AG09319 (cell line): ENCODE measurements at regions not wholly inside any gene's neighbourhood (a gene's known extent, or its start where the extent isn't known, plus 50 kb on each side); places are given as distances from the start of the nearest gene placed in this dataset.

ENCODE experiments used
- DNase-seq: peaks from one replicate; pipeline ENCODE4 v3.0.0-alpha.2; 2010; ENCODE audit warnings: low read depth; ENCODE audit errors: extremely low read depth
- CTCF ChIP-seq: IDR thresholded peaks from 2 replicates; pipeline ENCODE4 v1.5.1; 2011; ENCODE audit warnings: low read depth, mild to moderate bottlenecking, inconsistent platforms, low read length, moderate library complexity

DNA sequence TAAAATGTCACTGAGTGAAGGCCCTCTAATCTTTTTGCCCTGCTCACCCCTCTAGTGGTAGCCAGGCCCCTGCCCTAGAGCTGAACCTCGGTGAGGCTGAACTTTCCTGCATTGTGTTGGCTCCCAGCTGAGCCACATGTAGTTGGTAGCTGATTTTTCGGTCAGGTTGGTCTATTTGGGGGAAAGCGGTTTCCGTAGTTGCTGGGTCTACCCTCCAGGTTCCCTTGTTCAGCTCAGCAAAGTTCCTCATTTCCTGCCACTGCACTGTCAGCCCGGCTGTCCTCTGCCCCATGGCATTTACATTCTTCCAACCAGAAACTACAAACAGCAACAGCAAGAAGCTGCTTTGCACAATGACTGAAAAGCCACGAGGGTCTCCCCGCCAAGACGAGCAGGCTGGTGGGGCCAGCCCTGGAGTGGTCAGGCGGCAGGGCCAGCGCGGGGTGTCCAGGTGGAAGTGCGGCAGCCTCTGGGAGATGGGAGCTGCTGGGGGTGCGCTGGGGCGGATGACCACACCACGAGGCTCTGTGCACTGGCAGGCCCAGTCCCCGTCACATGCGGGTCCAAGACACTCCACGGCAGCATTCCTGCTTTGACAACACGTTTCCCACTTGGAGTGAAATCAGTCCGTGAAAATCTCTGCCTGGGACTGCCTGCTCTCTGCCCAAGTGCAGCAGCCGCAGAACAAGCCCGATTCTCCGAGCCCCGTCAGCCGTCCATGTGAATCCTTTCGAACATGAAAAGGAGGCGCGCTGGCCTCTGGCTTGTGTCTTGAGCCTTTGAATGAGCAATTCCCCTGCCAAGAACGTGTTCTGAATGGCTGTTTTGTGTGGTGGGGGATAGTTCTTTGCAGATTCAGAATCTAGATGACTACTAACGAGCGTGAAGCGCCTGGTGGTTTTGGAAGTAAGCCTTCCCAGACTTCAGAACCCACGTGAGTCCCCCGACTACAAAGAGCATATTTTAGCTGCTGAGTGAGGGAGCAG lies 159.4 kb downstream of the ASB1 start:
- no peak for TF ChIP-seq CTCF
- DNase-seq: no peak

DNA sequence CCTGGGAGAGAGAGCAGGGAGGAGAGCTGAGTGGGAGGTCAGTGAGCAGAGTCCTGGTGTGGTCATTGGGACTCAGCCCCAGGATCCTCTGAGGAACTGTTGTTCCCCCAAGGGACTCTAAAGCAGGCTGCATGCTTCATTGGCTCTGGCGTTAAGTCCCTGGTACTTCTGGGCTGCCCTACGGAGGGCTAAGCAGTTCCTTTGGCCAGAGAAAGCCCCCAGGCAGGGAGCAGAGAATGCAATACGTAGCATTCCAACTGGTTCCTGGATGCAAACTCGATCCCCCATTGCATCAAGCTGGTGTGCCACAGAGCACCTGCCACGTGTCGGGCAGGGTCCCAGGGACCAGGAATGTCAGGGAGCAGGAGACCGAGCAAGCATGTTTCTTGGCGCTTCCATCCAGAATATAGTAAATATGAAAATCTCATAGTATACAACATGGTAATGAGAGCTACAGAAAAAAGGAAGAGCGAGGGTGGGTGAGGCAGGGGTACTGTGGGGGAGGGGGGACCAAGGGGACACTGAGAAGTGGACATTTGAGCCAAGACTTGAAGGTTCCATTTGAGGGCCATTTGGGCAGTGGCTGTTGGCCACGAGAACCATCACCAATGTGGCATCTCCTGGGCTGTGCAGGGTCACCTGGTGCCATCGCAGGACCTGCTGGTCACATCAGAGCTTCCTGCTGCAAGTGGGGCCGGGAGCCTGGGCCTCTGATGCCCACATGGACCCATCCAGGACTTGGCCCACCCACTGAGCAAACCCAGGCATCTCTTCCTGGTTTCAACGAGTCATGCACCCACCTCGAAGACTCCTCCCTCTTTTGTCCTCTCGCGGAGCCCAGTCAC lies 160.4 kb downstream of the ASB1 start:
- no peak for DNase-seq
- TF ChIP-seq CTCF: no peak

DNA sequence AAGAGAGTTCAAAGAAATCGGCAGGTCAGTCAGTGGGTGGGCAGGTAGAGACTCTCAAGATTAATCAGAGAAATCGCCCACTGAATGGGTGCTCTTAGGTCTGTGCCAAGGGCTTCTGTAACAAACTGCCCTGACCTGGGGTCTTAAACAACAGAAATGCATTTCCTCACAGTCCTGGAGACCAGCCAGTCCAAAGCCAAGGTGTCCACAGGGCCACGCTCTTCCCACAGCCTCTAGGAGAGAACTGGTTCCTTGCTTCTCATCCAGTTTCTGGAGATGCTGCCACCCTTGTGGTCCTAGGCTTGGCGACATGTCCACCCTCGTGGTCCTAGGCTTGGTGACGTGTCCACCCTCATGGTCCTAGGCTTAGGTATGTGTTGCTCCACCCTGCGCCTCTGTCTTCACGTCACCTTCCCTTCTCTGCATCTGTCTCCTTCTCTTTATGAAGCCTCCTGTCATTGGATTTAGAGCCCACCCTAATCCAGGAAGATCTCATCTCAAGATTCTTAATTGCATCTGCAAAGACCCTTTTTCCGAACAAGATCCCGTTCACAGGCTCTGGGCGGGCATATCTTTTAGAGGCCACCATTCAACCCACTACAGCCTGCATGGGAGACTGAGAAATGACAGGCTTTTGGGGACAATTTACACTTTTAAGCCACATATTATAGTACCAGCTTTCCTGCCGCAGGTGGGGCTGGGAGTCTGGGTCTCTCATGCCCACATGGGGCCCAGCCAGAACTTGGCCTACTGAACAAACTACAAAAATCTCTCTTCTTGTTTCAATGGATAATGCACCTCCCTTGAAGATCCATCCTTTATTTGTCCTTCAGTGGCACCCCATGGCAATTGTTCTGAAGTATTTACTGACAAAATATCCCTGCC lies 161.3 kb downstream of the ASB1 start:
- no peak for TF ChIP-seq CTCF
- DNase-seq: no peak

DNA sequence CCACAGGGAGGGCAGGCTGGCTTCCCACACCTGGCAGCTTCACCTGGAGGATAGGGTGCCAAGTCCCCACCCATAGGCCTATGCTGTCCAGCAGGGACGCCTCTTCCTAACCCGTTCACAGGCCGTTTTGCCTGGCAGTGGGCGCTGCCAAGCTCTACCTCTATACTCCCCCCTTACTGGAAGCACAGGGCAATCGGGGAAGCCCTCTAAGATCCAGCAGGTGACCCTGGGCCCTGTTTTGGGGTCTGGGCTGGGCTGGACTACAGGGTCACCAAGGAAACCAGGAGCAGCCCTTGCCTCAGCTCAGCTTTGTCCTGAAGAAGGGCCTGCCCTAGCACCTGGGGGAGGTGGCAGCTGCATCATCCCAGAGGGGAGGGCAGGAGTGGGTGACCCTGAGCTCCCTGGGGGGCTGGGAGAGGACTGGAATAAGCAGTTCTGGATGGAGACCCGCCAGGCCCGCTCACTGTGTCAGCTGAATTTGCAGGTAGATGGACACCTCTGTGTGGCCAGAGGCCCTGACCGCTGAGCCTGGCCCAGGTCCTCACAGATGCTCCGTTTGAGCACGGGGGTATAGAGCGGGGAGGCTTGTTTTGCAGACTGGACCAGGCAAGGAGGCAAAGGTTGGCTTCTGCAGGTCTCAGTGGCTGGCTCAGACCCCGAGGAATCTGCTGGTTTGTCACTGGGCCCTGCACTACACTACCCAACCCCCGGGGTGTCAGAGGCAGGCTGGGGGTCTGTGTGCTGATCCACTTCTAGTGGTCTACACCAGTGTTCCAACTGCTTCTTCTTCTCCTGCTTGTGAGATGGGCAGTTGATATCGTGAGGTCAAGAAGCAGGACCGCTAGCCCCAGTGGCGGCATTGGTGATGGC lies 163.1 kb downstream of the ASB1 start:
- no peak for TF ChIP-seq CTCF
- no peak for DNase-seq

DNA sequence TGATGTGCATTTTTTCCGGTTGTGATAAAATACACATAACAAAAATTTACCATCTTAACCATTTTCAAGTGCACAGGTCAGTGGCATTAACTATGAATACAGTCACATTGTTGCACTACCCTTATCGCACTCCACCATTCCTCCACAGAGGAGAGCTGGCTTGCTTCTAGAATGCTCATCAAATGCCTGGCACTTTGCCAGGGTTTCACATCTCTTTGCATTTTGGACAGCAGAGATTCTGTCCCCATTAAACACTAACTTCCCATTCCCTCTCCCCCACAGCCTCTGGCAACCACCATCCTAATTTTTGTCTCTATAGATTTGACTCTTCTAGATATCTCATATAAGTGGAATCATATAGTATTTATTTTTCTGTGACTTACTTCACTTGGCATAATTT lies 165.0 kb downstream of the ASB1 start:
- DNase-seq: no peak
- TF ChIP-seq CTCF: no peak

GRCh38 chr2:238593236-238593635 lies 166.5 kb downstream of the ASB1 start:
- no peak for TF ChIP-seq CTCF

More at GRCh38 chr2:238593236-238593635, 166.5 kb downstream of the ASB1 start:
- no peak for DNase-seq
